Mammary epithelial cell (primary cell): ENCODE measurements at regions not wholly inside any gene's neighbourhood (a gene's known extent, or its start where the extent isn't known, plus 50 kb on each side); places are given as distances from the start of the nearest gene placed in this dataset.

Experiments
- EZH2 ChIP-seq: IDR thresholded peaks from 2 replicates; pipeline ENCODE4 v1.6.1; 2012; ENCODE audit warnings: low read length, inconsistent platforms, borderline replicate concordance
- TF ChIP-seq, protein P1 (sequence below), 2 donors: IDR thresholded peaks in 1 of 2; conservative IDR thresholded peaks in 1 of 2; 2 replicates each; pipeline ENCODE4 v1.5.1; 2011 to 2012; ENCODE audit warnings: inconsistent platforms in 2 of 2, low read length in 2 of 2, mild to moderate bottlenecking in 2 of 2, control low read depth in 1 of 2, low read depth in 1 of 2; ENCODE audit not compliant: insufficient read depth in 1 of 2; ENCODE audit errors: extremely low read depth in 1 of 2

DNA sequence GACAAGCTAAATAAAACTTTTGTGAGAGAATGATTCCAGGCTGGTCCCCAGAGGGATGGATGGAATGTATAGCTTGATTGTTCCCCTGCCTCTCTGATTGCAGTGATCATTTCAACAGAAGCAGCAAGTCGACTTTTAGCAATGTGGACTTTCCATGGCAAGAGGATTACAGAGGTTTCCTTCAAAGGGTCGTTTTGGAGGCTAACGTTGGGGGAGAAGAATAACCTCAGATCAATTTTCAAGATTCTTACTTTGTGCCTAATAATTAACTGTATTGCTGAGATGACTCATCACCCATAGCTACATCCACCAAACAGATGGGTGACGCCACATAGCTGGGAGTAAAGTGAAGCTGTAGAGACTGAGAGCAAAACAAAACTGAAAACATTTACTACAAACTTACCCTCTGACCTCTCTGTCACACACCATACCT is 79.9 kb downstream of the GTPBP8 start:
- TF ChIP-seq, protein P1, sequence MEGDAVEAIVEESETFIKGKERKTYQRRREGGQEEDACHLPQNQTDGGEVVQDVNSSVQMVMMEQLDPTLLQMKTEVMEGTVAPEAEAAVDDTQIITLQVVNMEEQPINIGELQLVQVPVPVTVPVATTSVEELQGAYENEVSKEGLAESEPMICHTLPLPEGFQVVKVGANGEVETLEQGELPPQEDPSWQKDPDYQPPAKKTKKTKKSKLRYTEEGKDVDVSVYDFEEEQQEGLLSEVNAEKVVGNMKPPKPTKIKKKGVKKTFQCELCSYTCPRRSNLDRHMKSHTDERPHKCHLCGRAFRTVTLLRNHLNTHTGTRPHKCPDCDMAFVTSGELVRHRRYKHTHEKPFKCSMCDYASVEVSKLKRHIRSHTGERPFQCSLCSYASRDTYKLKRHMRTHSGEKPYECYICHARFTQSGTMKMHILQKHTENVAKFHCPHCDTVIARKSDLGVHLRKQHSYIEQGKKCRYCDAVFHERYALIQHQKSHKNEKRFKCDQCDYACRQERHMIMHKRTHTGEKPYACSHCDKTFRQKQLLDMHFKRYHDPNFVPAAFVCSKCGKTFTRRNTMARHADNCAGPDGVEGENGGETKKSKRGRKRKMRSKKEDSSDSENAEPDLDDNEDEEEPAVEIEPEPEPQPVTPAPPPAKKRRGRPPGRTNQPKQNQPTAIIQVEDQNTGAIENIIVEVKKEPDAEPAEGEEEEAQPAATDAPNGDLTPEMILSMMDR (conservative IDR thresholded peaks at IDR 0.05 in 1 of 2, IDR thresholded peaks at IDR 0.05 in 1 of 2; ENCODE audit: extremely low read depth in 1 of 2, insufficient read depth in 1 of 2, low read depth in 1 of 2, low read length in 2 of 2) = no peak
- TF ChIP-seq EZH2 = no peak
